HepG2 (cell line): ENCODE measurements at regions not wholly inside any gene's neighbourhood (a gene's known extent, or its start where the extent isn't known, plus 50 kb on each side); places are given as distances from the start of the nearest gene placed in this dataset.
"Not testable (repeated sequence)": the region's sequence is repeated elsewhere in the genome, so short reads cannot be mapped to it uniquely, and the experiment has no call there.

Experiments
- ATAC-seq: fragments of 200-7000 bp; cut with Tn5 transposase; 3 replicates; pipeline ENCODE4 v1.9.1; 2020; ENCODE audit warnings: mild to moderate bottlenecking, moderate library complexity
- BruUV-seq: library from RNA; stranded (reverse); fragments of 400-500 nt; replicated peaks from 2 replicates; lab custom pipeline; 2021; lab: Mats Ljungman, UMichigan
- CTCF ChIA-PET: fragments of 300-600 bp; formaldehyde crosslinking; extraction: SDS; loops from one replicate; lab custom pipeline; 2021; ENCODE audit warnings: low total read pairs, inconsistent platforms, low intra/inter-chr PET ratio; lab: Yijun Ruan, JAX
- POLR2A ChIA-PET: fragments of 350-600 bp; sonication (Branson Sonifier 250); formaldehyde crosslinking; loops from one replicate; lab custom pipeline; 2020; ENCODE audit warnings: antibody characterized with exemption, inconsistent platforms; lab: Yijun Ruan, JAX
- DNase-seq: peaks from one replicate; pipeline ENCODE4 v3.0.0-alpha.2; 2015; ENCODE audit warnings: low spot score
- FAIRE-seq: peaks from 3 replicates; lab custom pipeline; 2011; peaks lifted over from hg19 to GRCh38; lab: Jason Lieb, UNC
- H2AFZ ChIP-seq: one replicate; pipeline ENCODE4 v1.6.1; 2011; ENCODE audit warnings: low read length, inconsistent platforms
- H3K27ac ChIP-seq: fragments of 300-600 bp; 3 replicates; pipeline ENCODE4 v1.8.0; 2011; ENCODE audit warnings: mixed run types, mild to moderate bottlenecking, mixed read lengths, low read length, inconsistent platforms; ENCODE audit not compliant: insufficient read depth; ENCODE audit errors: extremely low read length
- H3K27me3 ChIP-seq, 2 experiments: fragments of 200-600 bp in 1 of 2; 2 replicates in 1 of 2; 3 replicates in 1 of 2; pipeline versions ENCODE4 v1.6.0 to v1.8.0; 2011; ENCODE audit warnings: low read length in 2 of 2, mild to moderate bottlenecking in 2 of 2, moderate library complexity in 2 of 2, inconsistent platforms in 1 of 2; ENCODE audit not compliant: insufficient read depth in 2 of 2, control insufficient read depth in 1 of 2
- H3K36me3 ChIP-seq, 2 experiments: fragments of 200-600 bp in 1 of 2; replicated peaks in 1 of 2; 2 replicates in 1 of 2; 3 replicates in 1 of 2; pipeline versions ENCODE4 v1.5.1 to v1.8.0; 2011; ENCODE audit warnings: low read length in 2 of 2, inconsistent platforms in 1 of 2; ENCODE audit not compliant: insufficient read depth in 2 of 2, control insufficient read depth in 1 of 2
- H3K4me1 ChIP-seq: 2 replicates; pipeline ENCODE4 v1.5.1; 2012; ENCODE audit warnings: low read length, inconsistent platforms; ENCODE audit not compliant: insufficient read depth
- H3K4me2 ChIP-seq: 2 replicates; pipeline ENCODE4 v1.6.0; 2011; ENCODE audit warnings: low read depth, low read length, inconsistent platforms
- H3K4me3 ChIP-seq, 3 experiments: fragments of 200-600 bp in 1 of 3; sonication (generic), shearing (Covaris generic) in 1 of 3; replicated peaks in 1 of 3; 2 replicates each; pipeline ENCODE4 v1.5.1; 2011 to 2016; ENCODE audit warnings: low read length in 3 of 3, inconsistent platforms in 2 of 3, low read depth in 2 of 3, mild to moderate bottlenecking in 2 of 3, control low read depth in 1 of 3, mixed read lengths in 1 of 3; ENCODE audit not compliant: insufficient read depth in 1 of 3
- H3K79me2 ChIP-seq: one replicate; pipeline ENCODE4 v1.6.1; 2011; ENCODE audit warnings: low read length, inconsistent platforms; ENCODE audit not compliant: insufficient read depth
- H3K9ac ChIP-seq: 2 replicates; pipeline ENCODE4 v1.6.0; 2011; ENCODE audit warnings: mild to moderate bottlenecking, low read depth, low read length, inconsistent platforms; ENCODE audit not compliant: insufficient read depth
- H3K9me3 ChIP-seq: 2 replicates; pipeline ENCODE4 v1.5.1; 2012; ENCODE audit warnings: mild to moderate bottlenecking, low read length
- H4K20me1 ChIP-seq: 2 replicates; pipeline ENCODE4 v1.6.0; 2011; ENCODE audit warnings: inconsistent platforms, mild to moderate bottlenecking, low read length, moderate library complexity; ENCODE audit not compliant: insufficient read depth
- HMG20B ChIP-seq: conservative IDR thresholded peaks from 2 replicates; pipeline ENCODE4 v1.6.1; 2016; ENCODE audit warnings: missing genetic modification reagents, missing compliant biosample characterization
- KLF9 ChIP-seq: IDR thresholded peaks from 2 replicates; pipeline ENCODE4 v1.6.1; 2016; ENCODE audit warnings: low read depth
- MYC ChIP-seq: sonication (generic); formaldehyde crosslinking; IDR thresholded peaks from 2 replicates; pipeline ENCODE4 v1.9.0; 2021; ENCODE audit warnings: missing genetic modification reagents, borderline replicate concordance
- RFXANK ChIP-seq: IDR thresholded peaks from 2 replicates; pipeline ENCODE4 v1.6.1; 2016
- SOX6 ChIP-seq, 2 experiments: fragments of 450-650 bp in 1 of 2; sonication (generic) in 1 of 2; formaldehyde crosslinking in 1 of 2; IDR thresholded peaks; 2 replicates each; pipeline versions ENCODE4 v1.4.0 to v1.6.1; 2017 to 2020; ENCODE audit warnings: antibody characterized with exemption in 1 of 2, mild to moderate bottlenecking in 1 of 2, missing genetic modification reagents in 1 of 2
- SRSF4 ChIP-seq: fragments of 200-400 bp; formaldehyde crosslinking; IDR thresholded peaks from one replicate; pipeline ENCODE4 v1.6.1; 2018; ENCODE audit warnings: mild to moderate bottlenecking, low read depth, low read length, moderate library complexity; ENCODE audit not compliant: poor library complexity, severe bottlenecking
- TEAD3 ChIP-seq: optimal IDR thresholded peaks from 2 replicates; pipeline ENCODE3; 2016; ENCODE audit warnings: borderline replicate concordance
- ZFP36L2 ChIP-seq: sonication (generic); formaldehyde crosslinking; IDR thresholded peaks from 2 replicates; pipeline ENCODE4 v1.4.0; 2020; ENCODE audit warnings: missing genetic modification reagents
- ZNF143 ChIP-seq: sonication (generic); formaldehyde crosslinking; IDR thresholded peaks from 2 replicates; pipeline ENCODE4 v1.4.0; 2020; ENCODE audit warnings: missing genetic modification reagents
- ZNF264 ChIP-seq: sonication (generic); formaldehyde crosslinking; IDR thresholded peaks from 2 replicates; pipeline ENCODE4 v1.4.0; 2020; ENCODE audit warnings: missing genetic modification reagents
- ZNF468 ChIP-seq: sonication (generic); formaldehyde crosslinking; IDR thresholded peaks from 2 replicates; pipeline ENCODE4 v1.8.0; 2022; ENCODE audit warnings: mild to moderate bottlenecking, moderate library complexity, missing genetic modification reagents
- ZNF709 ChIP-seq: sonication (generic); formaldehyde crosslinking; IDR thresholded peaks from 2 replicates; pipeline ENCODE4 v1.5.0; 2020; ENCODE audit warnings: mild to moderate bottlenecking, missing genetic modification reagents
- ZNF720 ChIP-seq: sonication (generic); formaldehyde crosslinking; IDR thresholded peaks from 2 replicates; pipeline ENCODE4 v1.4.0; 2020; ENCODE audit warnings: missing genetic modification reagents
- WGBS: methylation state at CpG from one replicate; pipeline ENCODE4 v1.1.6; 2017; ENCODE audit warnings: low lambda C conversion rate; 5-methylcytosine and 5-hydroxymethylcytosine counted together
- in situ Hi-C: cut with HindIII; loops from 2 replicates; pipeline ENCODE4 v1.10.0; 2017; ENCODE audit warnings: low pct_unique_long_range_greater_than_20kb; ENCODE audit not compliant: extremely low pct_ligation_motif_present
- intact Hi-C: fragments of 100-400 bp; cut with micrococcal nuclease; formaldehyde crosslinking; loops from one replicate; pipeline ENCODE4 v1.10.0; 2022; ENCODE audit not compliant: unreplicated experiment
- TF ChIP-seq, protein P1 (sequence below): sonication (generic); formaldehyde crosslinking; conservative IDR thresholded peaks from 2 replicates; pipeline ENCODE4 v1.8.0; 2022; ENCODE audit warnings: low read depth, missing genetic modification reagents
- TF ChIP-seq, protein P2 (sequence below): sonication (generic); formaldehyde crosslinking; conservative IDR thresholded peaks from 2 replicates; pipeline ENCODE4 v1.4.0; 2020; ENCODE audit warnings: missing genetic modification reagents
- TF ChIP-seq, protein P3 (sequence below): sonication (generic); formaldehyde crosslinking; IDR thresholded peaks from 2 replicates; pipeline ENCODE4 v1.5.1; 2020; ENCODE audit warnings: mild to moderate bottlenecking, missing genetic modification reagents, borderline replicate concordance

DNA sequence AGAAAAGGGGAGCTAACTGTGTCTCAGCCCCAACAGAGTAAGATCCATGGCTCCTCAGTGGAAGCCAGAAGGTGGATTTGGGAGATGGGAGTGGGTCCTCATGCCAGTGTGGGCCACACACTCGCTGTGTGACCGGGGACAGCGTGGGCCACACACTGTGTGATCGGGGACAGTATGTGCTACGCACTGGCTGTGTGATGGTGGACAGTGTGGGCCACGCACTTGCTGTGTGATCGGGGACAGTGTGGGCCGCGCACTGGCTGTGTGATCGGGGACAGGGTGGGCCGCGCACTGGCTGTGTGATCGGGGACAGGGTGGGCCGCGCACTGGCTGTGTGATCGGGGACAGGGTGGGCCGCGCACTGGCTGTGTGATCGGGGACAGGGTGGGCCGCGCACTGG, 282.5 kb downstream of the NXPE2 start:
- intact Hi-C loops, H3K4me1 ChIP-seq, FAIRE-seq, H3K79me2 ChIP-seq, H3K4me2 ChIP-seq, H2AFZ ChIP-seq, BruUV-seq, H3K27me3 ChIP-seq, H3K36me3 ChIP-seq, DNase-seq, POLR2A ChIA-PET, H3K9ac ChIP-seq, H4K20me1 ChIP-seq, in situ Hi-C loops, CTCF ChIA-PET, H3K4me3 ChIP-seq, H3K27ac ChIP-seq, ATAC-seq, H3K9me3 ChIP-seq: not testable (repeated sequence)
- 17% methylated on average over 1 of the region's 21 CpGs for WGBS

DNA sequence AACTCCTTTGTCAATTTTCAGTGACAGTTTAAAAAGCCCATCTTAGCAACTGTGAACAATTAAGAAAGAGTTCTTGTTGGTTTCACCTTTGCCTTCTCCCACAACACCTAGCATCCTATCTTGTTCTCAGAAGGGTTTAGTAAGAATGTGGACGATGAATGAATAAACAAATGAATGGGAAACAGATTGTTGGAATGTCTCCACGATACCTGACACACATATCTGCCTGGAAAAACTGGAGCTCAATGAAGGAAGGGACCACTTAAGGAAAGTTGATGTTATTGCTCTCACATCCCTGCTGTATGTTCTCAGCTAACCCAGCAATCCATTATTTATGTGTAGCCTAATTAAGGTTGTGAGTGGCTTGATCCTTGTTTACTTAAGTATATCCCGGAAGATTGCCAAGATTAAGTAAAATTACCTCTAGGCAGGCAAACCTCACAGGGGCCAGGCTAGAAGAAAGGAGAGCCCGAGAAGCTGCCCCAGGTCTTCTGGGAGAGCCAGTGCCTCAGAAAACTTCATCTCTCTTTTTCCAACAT, 286.4 kb downstream of the NXPE2 start:
- ChIA-PET CTCF (no interaction called here), POLR2A (no interaction called here)
- DNase-seq (no peak), ATAC-seq (no peak), FAIRE-seq (no peak)
- H3K4me2 ChIP-seq: no peak overlapping the region
- H2AFZ ChIP-seq: no peak overlapping the region
- H4K20me1 ChIP-seq: no peaks in the 10 kb centered on the region
- peaks cover 13% of the 10 kb centered on the region for H3K4me1 ChIP-seq
- intact Hi-C loops (no loop called here), in situ Hi-C loops (no loop called here)
- no TSS peak for BruUV-seq
- H3K36me3 ChIP-seq: no peaks in the 10 kb centered on the region
- no peaks in the 10 kb centered on the region for H3K79me2 ChIP-seq
- H3K27me3 ChIP-seq: no peaks in the 10 kb centered on the region
- H3K9ac ChIP-seq: no peak overlapping the region
- H3K9me3 ChIP-seq: no peaks in the 10 kb centered on the region
- no peak overlapping the region for H3K4me3 ChIP-seq
- no peak overlapping the region for H3K27ac ChIP-seq
- 11% methylated on average over 4 of the region's 4 CpGs for WGBS
- TF ChIP-seq RFXANK (CRISPR knock-in tag) (no peak), KLF9 (CRISPR knock-in tag) (no peak), ZNF264 (CRISPR knock-in tag) (no peak), ZFP36L2 (CRISPR knock-in tag) (no peak), ZNF143 (CRISPR knock-in tag) (no peak), HMG20B (CRISPR knock-in tag) (no peak), ZNF720 (CRISPR knock-in tag) (no peak), MYC (CRISPR knock-in tag) (no peak), ZNF468 (CRISPR knock-in tag) (no peak), SOX6 (IDR thresholded peaks at IDR 0.05) (no peak), SOX6 (CRISPR knock-in tag; IDR thresholded peaks at IDR 0.05) (no peak), TEAD3 (CRISPR knock-in tag) (no peak), ZNF709 (no peak), SRSF4 (no peak)
- TF ChIP-seq, protein P1, sequence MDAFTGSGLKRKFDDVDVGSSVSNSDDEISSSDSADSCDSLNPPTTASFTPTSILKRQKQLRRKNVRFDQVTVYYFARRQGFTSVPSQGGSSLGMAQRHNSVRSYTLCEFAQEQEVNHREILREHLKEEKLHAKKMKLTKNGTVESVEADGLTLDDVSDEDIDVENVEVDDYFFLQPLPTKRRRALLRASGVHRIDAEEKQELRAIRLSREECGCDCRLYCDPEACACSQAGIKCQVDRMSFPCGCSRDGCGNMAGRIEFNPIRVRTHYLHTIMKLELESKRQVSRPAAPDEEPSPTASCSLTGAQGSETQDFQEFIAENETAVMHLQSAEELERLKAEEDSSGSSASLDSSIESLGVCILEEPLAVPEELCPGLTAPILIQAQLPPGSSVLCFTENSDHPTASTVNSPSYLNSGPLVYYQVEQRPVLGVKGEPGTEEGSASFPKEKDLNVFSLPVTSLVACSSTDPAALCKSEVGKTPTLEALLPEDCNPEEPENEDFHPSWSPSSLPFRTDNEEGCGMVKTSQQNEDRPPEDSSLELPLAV: no peak
- TF ChIP-seq, protein P2, sequence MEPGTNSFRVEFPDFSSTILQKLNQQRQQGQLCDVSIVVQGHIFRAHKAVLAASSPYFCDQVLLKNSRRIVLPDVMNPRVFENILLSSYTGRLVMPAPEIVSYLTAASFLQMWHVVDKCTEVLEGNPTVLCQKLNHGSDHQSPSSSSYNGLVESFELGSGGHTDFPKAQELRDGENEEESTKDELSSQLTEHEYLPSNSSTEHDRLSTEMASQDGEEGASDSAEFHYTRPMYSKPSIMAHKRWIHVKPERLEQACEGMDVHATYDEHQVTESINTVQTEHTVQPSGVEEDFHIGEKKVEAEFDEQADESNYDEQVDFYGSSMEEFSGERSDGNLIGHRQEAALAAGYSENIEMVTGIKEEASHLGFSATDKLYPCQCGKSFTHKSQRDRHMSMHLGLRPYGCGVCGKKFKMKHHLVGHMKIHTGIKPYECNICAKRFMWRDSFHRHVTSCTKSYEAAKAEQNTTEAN (CRISPR knock-in tag): no peak
- TF ChIP-seq, protein P3, sequence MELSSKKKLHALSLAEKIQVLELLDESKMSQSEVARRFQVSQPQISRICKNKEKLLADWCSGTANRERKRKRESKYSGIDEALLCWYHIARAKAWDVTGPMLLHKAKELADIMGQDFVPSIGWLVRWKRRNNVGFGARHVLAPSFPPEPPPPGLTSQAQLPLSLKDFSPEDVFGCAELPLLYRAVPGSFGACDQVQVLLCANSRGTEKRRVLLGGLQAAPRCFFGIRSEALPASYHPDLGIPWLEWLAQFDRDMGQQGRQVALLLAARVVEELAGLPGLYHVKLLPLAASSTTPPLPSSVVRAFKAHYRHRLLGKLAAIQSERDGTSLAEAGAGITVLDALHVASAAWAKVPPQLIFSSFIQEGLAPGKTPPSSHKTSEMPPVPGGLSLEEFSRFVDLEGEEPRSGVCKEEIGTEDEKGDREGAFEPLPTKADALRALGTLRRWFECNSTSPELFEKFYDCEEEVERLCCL (CRISPR knock-in tag): no peak
